GM23248 (cell line): ENCODE measurements at regions not wholly inside any gene's neighbourhood (a gene's known extent, or its start where the extent isn't known, plus 50 kb on each side); places are given as distances from the start of the nearest gene placed in this dataset.

Experiments used
- EZH2 ChIP-seq: fragments of 200-600 bp; sonication (generic); IDR thresholded peaks from 2 replicates; pipeline ENCODE4 v1.6.1; 2018; ENCODE audit warnings: antibody characterized with exemption, mild to moderate bottlenecking; ENCODE audit not compliant: insufficient read depth, poor library complexity, severe bottlenecking
- EZH2phosphoT487 ChIP-seq: fragments of 200-600 bp; sonication (generic); IDR thresholded peaks from 2 replicates; pipeline ENCODE4 v1.6.1; 2018; ENCODE audit warnings: antibody characterized with exemption, moderate library complexity, mild to moderate bottlenecking, low read depth; ENCODE audit not compliant: insufficient read depth

GRCh38 chr6:93621442-93621841 lies 202.1 kb upstream of the EPHA7 start:
- TF ChIP-seq EZH2: no peak
- no peak for TF ChIP-seq EZH2phosphoT487
